GM19467 (cell line): ENCODE measurements at regions not wholly inside any gene's neighbourhood (a gene's known extent, or its start where the extent isn't known, plus 50 kb on each side); places are given as distances from the start of the nearest gene placed in this dataset.

Source experiments
- ATAC-seq: cut with Tn5 transposase; IDR thresholded peaks from one replicate; pipeline ENCODE4 v1.9.1; 2021; ENCODE audit warnings: mild to moderate bottlenecking, moderate library complexity; ENCODE audit not compliant: unreplicated experiment

DNA sequence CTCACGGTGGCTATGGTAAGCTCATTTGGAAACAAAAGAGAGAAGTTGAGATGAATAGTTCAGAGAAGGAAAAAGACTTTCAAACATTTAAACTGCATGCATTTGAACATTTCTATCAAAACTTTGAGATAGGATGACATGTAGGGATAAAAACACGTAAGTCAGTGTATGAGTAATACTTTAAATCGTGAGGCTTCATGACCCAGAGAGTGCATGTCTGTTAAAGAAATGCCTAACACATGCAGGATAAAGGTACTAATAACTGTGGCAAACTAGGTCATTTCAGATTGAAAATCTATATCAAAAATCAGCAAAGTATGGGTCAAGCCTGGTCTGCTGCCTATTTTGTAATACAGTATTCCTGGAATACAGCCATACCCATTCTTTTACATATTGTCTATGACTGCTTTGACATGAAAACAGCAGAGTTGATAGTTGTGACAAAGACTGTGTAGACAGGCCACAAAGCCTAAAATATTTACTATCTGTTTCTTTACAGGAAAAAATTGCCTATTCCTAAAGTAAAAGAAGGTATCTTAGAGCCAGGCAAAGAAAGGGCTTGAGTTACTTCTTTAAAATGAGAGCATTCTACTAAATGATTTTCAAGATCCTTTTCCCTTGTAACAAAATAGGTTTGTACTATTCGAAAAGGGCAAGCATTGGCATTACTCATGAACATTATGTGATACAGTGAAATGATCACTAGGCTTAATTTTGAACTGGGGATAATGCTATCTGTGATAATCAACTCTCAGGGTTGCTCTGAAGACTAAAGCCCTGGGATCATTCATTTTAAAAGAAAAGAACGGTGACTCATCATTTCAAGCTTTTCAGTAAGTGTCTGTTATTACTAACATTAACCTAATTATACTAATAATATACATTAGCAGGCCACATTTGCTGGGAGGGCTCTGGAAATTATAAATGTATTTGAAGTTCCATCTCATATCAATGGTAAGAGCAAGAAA, 185.9 kb downstream of the CRPPA start:
- no peak for ATAC-seq

DNA sequence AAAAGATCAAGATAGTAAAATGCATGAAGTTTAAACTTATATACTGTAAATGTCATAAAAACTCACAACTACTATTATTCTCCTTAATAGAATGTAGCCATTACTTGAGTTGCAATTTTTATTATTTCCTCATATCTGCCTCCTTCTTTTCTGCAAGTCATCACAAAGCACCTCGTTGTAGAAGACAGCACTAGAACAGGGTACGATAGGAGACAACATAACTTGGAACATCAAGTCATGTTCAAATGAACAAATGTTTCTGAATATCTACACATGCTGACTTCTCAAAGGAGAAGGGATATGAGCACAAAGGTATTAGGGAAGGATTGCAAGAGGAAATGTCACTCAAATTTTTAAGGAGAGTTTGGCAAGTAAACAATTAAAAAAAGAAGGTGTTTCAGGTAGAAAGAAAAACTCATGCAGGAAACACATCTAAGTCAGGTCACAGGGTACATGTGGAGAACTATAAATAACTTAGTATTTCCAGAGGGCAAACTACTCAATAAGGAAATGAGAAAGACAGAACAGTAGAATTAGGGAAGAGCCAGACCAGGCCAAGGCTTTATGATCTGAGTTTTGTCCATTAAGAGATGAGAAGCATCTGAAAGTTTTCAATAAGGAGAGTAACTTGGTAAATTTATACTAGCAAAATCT, 186.7 kb downstream of the CRPPA start:
- ATAC-seq: no peak

DNA sequence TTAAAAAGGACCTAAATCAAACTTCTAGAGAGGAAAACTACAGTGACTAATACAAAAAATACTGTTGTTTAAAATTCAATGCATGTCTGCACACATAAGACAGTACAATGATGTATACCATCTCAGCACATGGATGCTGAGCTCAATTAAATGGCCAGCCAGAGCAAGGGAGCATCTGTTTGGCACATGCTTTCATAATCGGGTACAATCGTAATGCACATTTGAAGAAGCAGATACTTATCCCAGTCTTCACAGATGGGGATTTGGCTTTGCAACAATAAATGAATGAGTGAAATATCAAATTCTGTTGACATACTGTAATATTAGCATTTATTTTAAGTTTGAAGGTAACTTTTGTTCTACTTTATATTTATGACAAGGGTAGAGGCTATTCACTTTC, 187.8 kb downstream of the CRPPA start:
- ATAC-seq: no peak

DNA sequence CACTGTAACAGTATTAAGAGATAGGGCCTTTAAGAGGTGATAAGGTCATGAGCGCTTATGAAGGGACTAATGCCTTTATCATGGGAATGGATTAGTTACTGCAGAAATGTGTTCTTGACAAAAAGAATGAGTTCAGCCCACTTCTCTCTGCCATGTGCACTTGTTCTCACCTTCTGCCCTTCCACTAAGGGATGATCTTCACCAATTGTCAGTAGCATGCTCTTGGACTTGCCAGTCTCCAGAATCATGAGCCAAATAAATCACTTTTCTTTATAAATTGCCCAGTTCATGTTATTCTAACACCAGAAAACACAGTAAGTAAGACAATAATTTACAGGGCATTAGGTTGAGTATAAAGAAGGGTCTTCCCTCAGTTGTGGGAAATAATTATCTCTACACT, 189.1 kb downstream of the CRPPA start:
- ATAC-seq: no peak

DNA sequence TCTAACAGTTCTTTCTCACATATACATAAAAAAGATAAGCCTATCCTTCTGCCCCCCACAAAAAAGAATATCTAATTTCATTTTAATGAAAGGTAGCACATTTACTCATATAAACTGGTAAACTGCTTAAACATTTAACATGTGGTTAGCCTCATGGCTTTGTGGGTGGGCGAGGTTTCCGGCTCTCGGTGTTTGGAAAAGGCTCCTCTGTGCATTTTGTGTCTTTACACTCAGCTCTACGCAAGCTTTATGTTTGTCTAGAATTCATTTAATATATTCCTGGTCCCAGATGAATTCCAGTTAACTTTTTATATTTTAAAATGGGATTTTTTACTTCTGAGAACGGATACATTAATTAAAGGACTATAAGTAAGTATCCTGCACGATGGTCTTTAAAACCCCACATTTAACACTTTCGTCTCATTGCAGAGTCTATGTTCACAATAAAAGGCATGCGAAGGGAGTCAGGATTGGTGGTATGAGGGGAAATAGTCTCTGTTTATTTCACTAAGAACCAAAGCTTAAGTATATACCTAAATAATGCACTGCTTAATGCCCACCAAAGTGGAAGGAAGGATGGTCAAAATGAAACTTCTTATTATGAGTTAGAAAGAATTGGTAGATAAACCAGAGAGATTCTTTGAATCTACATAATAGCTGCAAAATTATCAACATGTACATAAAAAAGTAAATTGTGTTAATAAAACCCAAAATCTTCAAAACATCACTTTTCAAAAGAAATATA, 197.2 kb downstream of the CRPPA start:
- ATAC-seq: no peak

DNA sequence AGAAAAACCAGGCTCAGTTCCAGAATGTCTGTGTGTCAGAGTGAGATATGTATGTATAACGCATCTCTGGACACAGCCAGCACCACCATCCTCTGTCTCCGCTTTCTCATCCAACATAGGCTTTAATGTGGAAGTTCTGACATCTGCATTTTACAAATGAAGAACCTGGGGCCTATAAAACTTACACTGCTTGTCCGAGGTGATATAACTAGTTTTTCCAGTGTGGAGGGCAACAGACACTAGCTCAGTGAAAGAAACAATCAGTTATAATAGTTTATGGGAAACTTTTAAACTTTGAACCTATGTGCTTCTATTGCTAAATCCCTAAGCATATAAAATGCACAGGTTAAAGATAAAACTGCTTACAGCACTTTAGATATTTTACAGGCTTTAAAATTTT, 208.7 kb downstream of the CRPPA start:
- ATAC-seq: no peak

DNA sequence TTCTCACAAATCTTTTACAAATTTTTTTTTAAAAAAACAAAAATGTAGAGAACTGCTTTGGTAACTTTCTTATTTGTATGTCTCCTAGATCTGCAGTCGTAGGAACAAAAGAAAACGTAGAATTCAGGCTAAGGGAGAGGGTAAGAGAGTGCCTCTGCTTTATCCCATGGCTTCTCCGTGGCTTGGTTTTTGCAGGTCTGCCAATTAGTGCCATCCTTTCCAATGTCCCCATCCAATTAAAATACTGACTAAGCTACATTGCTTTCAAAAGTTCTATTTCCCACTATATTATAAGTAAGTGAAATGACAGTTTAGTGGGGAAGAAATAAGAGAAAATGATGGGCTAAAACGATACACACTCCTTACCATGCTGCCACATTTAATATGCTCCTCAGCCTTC, 209.3 kb downstream of the CRPPA start:
- ATAC-seq: no peak

DNA sequence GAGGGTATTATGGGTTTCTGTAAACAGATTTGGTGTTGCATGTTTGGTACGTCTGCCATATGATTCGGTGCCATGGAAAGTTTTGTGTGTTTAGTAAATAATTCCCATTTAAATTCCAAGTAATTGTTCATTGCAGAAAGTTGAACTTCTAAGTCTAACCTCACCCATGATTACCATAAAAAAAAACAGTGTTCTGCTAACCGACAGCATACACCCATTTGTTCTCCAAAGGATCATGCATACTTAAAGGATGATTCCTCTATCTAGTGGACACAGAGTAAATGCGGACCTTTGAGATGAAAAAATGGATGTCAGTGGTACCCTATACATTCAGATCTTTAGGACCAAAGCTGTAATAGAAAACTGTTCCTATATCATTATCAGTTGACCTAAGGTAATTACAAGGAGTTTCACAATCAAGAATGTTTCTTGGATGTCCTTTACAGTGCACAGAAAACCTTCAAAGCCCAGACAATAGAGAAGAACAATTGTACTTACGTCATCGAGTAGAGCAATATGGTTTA, 209.9 kb downstream of the CRPPA start:
- ATAC-seq: no peak

DNA sequence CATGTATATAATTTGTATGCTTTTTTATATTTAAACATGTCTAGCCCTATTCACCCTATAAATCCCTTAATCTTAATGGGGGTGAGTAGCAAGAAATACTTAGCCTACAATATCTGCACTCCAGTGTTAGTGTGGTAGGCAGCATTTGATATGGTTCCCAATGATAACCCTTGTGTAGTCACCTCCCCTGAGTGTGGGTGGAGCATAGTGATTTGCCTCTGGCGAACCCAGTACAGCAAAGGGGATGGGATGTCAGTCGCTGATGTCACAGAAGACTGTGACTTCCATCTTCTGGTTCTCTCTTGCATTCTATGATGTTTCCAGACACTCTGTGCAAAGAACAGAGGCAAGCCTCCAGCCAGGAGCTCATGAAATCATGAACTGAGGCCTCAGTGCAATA, 211.2 kb downstream of the CRPPA start:
- no peak for ATAC-seq

DNA sequence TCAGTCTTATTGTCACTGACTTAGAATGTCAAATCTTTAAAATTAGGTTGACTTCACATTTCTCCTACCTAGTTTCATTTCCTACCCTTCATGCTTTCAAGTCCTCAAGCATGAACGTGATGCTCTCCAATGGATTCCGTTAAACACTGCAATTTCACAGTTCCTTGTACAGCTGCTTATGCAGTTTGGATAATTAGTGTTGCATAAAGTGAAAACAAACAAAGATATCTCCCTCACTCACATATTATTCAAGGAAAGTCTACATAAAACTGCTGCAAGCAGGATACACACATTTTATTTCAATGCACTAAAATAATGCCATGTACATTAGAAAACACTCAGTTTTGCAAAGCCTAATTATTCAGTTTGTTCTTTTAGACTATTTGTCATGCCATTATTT, 214.0 kb downstream of the CRPPA start:
- no peak for ATAC-seq

DNA sequence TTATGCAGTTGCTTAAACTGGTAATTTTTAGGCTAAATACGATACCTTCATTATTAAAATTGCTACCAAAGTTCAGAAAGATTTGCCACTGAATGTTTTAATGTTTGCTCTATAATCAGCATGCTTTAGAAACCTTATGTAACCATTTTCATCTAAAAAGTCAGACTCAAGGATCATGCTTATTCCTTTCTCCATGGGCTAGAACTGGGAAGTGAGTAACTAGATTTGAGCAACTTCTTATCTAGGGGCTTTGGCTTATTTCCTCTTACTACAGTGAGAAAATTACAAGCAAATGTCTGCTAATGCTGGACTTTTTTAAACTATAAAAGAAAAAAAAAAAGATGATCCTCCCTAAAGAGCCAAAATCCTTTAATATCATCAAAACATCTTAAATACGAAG, 215.9 kb downstream of the CRPPA start:
- ATAC-seq: no peak

DNA sequence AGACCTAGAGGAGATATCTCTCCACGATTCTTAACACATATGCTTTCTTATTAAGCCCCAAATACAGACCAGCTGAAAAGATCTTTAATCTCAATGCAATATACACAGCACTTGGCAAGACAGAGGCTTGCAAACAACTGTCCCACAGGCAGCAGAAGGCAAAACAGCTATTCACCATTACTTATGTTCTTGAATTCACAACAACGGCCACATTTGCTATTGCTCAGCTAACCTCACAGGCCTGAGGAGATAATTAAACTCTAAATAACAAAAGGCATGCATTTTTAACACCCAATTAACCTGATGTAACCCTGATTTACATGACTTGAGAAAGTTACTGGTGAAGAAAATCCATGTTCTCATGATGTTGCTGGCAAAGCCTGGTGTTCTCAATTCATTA, 216.4 kb downstream of the CRPPA start:
- no peak for ATAC-seq

DNA sequence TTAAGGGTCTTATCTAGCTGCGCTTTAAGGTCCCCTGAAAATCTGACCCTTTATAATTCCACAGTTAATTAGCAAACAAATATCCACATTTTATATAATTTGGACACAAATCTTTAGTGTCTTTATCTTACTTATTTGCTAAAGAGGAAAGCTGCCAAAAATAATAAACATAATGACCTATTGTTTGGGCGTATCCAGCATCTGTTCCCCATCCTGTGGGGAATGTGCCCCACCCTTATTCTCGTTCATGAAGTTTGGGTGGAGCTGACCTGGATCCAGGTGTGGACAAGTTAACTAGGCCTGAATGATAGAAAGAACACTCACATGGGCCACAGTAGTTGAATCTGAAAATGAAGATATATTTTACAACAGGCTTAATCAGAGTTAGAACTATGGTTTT, 218.3 kb downstream of the CRPPA start:
- no peak for ATAC-seq

DNA sequence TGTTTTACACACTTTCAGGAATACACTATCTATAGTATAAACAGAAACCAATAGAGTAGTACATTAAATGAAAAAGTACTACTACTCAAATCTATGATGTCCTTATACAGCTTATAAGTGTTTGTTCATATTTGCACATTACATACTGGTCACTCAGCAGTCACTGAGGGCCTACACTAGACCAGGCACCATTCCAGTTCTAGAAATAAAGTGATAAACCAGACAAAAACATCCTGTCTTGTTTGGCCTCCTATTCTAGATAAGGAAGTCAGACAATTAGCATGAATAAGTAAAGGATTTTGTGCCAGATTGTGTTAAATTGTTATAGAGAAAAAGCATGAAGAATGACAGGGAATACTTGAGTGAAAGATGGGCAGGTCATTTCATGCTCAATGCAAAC, 219.0 kb downstream of the CRPPA start:
- ATAC-seq: no peak

DNA sequence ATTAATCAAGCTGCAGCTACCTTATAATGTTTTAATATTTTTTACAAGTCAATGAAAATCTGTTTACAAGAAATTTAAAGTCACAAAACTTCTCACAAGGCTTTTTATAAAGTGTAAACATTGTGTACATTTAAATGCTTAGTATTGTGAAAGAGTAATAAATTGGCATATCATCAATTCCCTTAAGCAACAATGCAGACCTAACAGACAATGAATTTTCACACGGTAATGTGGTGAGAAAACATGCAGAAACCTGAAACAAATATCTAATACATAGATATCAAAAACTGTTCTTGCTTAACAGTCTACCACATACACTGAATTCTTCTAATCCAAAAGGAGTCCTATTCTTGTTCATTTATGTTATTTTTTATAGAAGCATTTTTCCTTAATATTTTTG, 220.7 kb downstream of the CRPPA start:
- ATAC-seq: no peak

DNA sequence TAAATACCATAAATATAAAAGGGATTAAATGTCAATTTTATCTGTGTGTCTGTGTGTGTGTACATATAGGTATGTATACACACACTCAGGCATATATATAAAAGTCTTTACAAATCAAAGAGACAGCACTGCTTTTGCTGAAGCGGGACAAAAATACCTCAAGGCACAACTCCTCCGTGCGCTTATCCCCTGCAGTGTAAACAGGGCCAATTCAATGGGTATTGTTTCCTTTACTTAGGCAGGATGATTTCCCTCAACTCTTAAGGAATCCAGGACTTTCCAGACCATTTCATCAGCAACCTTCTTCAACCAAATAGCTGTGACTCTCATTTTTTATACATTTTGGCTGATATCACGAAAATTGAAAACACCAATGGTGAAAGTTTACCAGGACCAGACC, 227.7 kb downstream of the CRPPA start:
- ATAC-seq: no peak

DNA sequence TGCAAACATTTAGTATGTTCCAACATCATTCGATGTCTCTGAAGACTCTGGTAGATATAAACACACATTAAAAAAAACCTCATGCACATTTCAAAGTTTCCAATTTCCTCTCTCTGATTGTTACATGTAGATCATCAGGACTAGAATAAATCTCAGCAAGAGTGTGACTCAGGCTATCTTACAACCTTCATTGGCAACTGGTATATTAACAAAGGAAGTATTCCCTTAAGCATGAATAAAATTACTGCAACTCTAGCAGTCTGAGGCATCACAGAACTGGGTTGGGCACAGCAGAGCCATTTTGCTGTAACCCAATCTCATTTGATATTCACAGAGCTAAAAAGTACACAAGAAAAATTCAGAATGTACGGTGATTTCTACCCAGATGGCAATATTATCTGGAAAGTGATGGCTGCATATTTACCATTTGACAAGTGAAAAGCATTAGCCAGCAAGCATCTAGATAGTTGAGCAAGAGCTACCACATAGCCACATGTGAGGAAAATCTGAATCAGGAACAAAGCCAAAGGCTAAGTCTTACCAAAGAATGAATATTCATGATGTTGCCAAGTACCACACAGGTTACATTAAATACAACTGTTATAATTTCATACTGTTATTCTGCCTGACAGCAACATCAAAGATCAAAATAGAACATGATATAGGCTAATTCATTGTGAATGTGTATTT, 232.2 kb downstream of the CRPPA start:
- ATAC-seq: no peak

DNA sequence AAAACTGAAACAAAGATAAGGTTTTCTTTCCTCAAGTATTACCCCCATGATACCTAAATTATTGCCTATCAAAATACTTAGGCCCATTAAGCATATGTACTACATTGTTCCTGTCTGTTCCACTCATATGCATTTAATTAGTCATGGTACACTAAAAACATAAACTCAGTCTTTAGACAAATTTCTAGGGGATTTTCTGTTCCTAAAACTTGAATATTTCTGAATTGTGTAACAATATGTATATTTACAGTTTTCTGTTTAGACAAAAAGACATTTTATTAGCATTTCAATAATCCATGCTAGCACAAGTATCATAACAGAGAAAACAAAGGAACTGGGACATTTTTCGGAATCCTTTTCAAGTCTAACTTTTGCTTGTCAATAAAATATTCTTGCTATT, 234.2 kb downstream of the CRPPA start:
- ATAC-seq: no peak

DNA sequence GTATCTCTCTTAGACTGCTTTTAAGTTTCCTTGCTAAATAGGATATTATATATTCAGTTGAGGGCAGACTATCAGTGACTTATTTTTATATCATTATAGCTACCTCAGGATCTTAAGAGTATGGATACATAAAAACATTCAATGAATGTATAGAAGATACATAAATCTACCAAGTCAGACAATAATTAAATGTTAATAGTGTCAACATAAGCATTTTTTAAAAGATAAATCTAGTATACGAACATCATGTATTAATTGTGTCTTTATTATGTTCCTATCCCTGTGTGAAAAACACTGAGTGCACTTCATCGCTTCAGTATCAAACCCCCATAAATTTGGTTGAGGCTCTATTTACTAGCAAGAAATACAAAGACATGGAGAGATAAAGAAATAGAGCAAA, 242.8 kb downstream of the CRPPA start:
- ATAC-seq: no peak

DNA sequence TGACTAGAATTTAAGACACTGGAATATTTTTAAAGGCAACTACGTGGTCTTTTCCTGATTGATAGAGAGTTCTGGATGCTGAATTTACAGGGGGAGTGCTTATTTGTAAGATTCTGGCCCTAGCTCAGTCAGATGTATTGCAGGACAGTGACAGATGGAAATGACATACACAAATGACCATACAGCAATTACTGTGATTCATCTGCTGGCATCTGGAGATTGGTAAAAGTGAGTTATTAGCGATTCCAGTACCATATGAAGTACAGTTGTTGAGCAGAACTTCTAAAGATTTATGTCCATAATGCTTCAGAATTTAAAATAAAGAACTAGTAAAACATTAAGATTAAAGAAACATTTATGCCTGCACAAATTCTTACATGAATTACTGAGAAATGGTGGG, 243.2 kb downstream of the CRPPA start:
- ATAC-seq: no peak

DNA sequence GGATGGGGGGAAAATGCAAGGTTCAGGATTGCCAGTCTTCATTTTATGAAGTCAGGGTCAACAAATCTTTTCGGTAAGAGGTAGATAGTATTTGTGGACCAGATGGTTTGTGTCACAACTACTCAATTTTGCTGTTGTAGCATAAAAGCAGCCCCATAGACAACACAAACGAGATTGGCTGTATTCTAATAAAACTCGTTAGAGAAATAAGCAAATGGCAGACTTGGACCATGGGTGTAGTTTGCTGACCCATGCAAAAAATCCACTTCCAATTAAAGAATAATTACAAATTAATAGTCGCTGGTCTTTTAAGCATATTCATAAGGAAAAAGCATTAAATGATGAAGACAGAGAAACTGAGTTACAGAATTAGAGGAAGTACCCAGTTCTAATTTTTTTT, 247.1 kb downstream of the CRPPA start:
- ATAC-seq: no peak
